Prostate gland (tissue), 2 donors: ENCODE measurements at regions not wholly inside any gene's neighbourhood (a gene's known extent, or its start where the extent isn't known, plus 50 kb on each side); places are given as distances from the start of the nearest gene placed in this dataset.

ENCODE experiments used
- CTCF ChIP-seq, 4 experiments: fragments of 200-600 bp in 2 of 4; fragments of 450-650 bp in 2 of 4; sonication (generic) in 2 of 4; IDR thresholded peaks; 1 replicate in 3 of 4; 2 replicates in 1 of 4; pipeline ENCODE4 v1.5.1; 2016 to 2019; ENCODE audit warnings: antibody characterized with exemption in 4 of 4, mild to moderate bottlenecking in 2 of 4, moderate library complexity in 2 of 4
- POLR2A ChIP-seq: fragments of 450-650 bp; IDR thresholded peaks from one replicate; pipeline ENCODE4 v1.6.1; 2016; ENCODE audit warnings: antibody characterized with exemption, mild to moderate bottlenecking

GRCh38 chr4:187207931-187208330, 484.3 kb upstream of the FAT1 start:
- no peak for TF ChIP-seq CTCF (IDR thresholded peaks at IDR 0.05)
- TF ChIP-seq POLR2A = no peak
